ENCODE measurements at regions not wholly inside any gene's neighbourhood (a gene's known extent, or its start where the extent isn't known, plus 50 kb on each side); places are given as distances from the start of the nearest gene placed in this dataset.

- Histone ChIP-seq H3K9ac (ENCODE audit: low read depth, low read length, poor library complexity) (no peak overlapping the region), H4K91ac (ENCODE audit: low read depth, low read length, poor library complexity) (no peak overlapping the region), H3K36me3 (replicated peaks in 1 of 2; ENCODE audit: control insufficient read depth in 2 of 2, insufficient read depth in 2 of 2, low read length in 2 of 2) (no peaks in the 10 kb centered on the region), H2BK12ac (ENCODE audit: low read length) (no peak overlapping the region), H2AK5ac (ENCODE audit: low read depth, low read length) (no peak overlapping the region), H3K27ac (replicated peaks; ENCODE audit: low read length) (no peak overlapping the region), H3K23ac (ENCODE audit: low read depth, low read length, poor library complexity) (no peak overlapping the region), H3K79me1 (ENCODE audit: low read depth, low read length) (no peaks in the 10 kb centered on the region), H2BK15ac (ENCODE audit: low read length) (no peak overlapping the region), H4K8ac (ENCODE audit: low read depth, low read length) (no peak overlapping the region), H2AFZ (ENCODE audit: low read length) (no peak overlapping the region), H3K9me3 (replicated peaks in 1 of 2; ENCODE audit: control insufficient read depth in 2 of 2, insufficient read depth in 1 of 2, low read depth in 1 of 2, low read length in 2 of 2) (no peaks in the 10 kb centered on the region), H2BK120ac (ENCODE audit: low read depth, low read length) (no peak overlapping the region), H3K4me1 (ENCODE audit: control insufficient read depth in 2 of 2, insufficient read depth in 1 of 2, low read depth in 1 of 2, low read length in 2 of 2) (peaks cover 0 to 15% of the 10 kb centered on the region in 2 donors), H3K4me3 (ENCODE audit: low read length in 2 of 2) (no peak overlapping the region), H3K14ac (ENCODE audit: low read length) (no peak overlapping the region), H3K18ac (ENCODE audit: low read length) (no peak overlapping the region), H2BK5ac (ENCODE audit: low read length) (no peak overlapping the region), H3K4me2 (ENCODE audit: insufficient read depth, low read length, poor library complexity, severe bottlenecking) (no peak overlapping the region), H3K4ac (ENCODE audit: low read length) (no peak overlapping the region), H3K27me3 (ENCODE audit: control insufficient read depth in 3 of 3, insufficient read depth in 3 of 3, low read depth in 1 of 3, low read length in 3 of 3) (no peaks in the 10 kb centered on the region)
- no peak for DNase-seq (ENCODE audit: low spot score)
- no CpG with 5 or more reads among the region's 5 CpGs for WGBS, 2 donors (ENCODE audit: extremely low coverage in 2 of 2, insufficient read length in 2 of 2, insufficient replicate concordance in 1 of 2)
These were observed 359.6 kb downstream of the SHQ1 start for GRCh38 chr3:72488738-72489035.

DNA sequence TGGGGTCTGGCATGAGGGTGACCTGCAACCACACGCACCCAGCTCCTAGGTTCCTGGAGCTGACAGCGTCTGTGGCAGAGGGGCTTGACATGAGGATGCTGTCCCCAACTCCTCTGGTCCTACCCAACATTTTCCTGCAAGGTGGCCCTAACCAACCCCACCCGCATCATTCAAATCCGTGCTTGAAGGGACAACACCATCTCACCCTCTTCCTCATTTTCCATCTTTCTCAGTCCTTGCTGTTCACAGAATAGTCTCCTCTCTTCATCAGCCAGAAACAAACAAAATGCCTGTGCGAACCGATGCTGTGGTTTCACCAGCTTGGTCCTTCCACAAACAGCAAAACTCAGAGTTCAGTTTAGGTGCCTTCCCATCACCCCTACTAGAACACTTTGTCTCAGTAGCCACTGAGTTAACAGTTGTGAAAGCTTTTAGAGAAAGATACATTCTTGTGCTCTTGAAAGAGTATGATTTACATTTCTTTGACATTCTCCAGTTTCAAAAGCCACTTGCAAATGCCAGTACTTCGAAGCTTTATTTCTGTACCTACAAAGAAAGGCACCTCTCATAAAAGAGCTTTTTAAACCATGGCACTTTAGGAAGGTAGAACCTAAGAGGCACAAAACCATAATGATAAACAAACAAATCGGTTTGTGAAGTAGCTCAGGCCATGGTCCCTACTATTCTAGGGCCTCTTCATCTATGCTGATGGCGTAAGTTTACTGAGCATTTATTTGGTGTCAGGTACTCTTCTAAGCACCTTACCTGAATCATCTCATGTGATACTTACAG lies 360.1 kb downstream of the SHQ1 start:
- no peak overlapping the region for H3K4me3 ChIP-seq (ENCODE audit: low read length in 2 of 2)
- no peak overlapping the region for H3K4me2 ChIP-seq (ENCODE audit: insufficient read depth, low read length, poor library complexity, severe bottlenecking)
- H2AK5ac ChIP-seq (ENCODE audit: low read depth, low read length): no peak overlapping the region
- DNase-seq (ENCODE audit: low spot score): no peak
- H2BK5ac ChIP-seq (ENCODE audit: low read length): no peak overlapping the region
- peaks cover 0 to 15% of the 10 kb centered on the region in 2 donors for H3K4me1 ChIP-seq (ENCODE audit: control insufficient read depth in 2 of 2, insufficient read depth in 1 of 2, low read depth in 1 of 2, low read length in 2 of 2)
- no peaks in the 10 kb centered on the region for H3K9me3 ChIP-seq (replicated peaks in 1 of 2; ENCODE audit: control insufficient read depth in 2 of 2, insufficient read depth in 1 of 2, low read depth in 1 of 2, low read length in 2 of 2)
- H4K91ac ChIP-seq (ENCODE audit: low read depth, low read length, poor library complexity): no peak overlapping the region
- no peak overlapping the region for H2BK12ac ChIP-seq (ENCODE audit: low read length)
- H3K18ac ChIP-seq (ENCODE audit: low read length): no peak overlapping the region
- no peak overlapping the region for H4K8ac ChIP-seq (ENCODE audit: low read depth, low read length)
- no peak overlapping the region for H3K4ac ChIP-seq (ENCODE audit: low read length)
- H3K27me3 ChIP-seq (ENCODE audit: control insufficient read depth in 3 of 3, insufficient read depth in 3 of 3, low read depth in 1 of 3, low read length in 3 of 3): no peaks in the 10 kb centered on the region
- no CpG with 5 or more reads among the region's 9 CpGs for WGBS, 2 donors (ENCODE audit: extremely low coverage in 2 of 2, insufficient read length in 2 of 2, insufficient replicate concordance in 1 of 2)
- H3K23ac ChIP-seq (ENCODE audit: low read depth, low read length, poor library complexity): no peak overlapping the region
- H2BK15ac ChIP-seq (ENCODE audit: low read length): no peak overlapping the region
- H3K27ac ChIP-seq (replicated peaks; ENCODE audit: low read length): no peak overlapping the region
- H3K14ac ChIP-seq (ENCODE audit: low read length): no peak overlapping the region
- H2BK120ac ChIP-seq (ENCODE audit: low read depth, low read length): no peak overlapping the region
- H2AFZ ChIP-seq (ENCODE audit: low read length): no peak overlapping the region
- H3K9ac ChIP-seq (ENCODE audit: low read depth, low read length, poor library complexity): no peak overlapping the region
- H3K36me3 ChIP-seq (replicated peaks in 1 of 2; ENCODE audit: control insufficient read depth in 2 of 2, insufficient read depth in 2 of 2, low read length in 2 of 2): no peaks in the 10 kb centered on the region
- no peaks in the 10 kb centered on the region for H3K79me1 ChIP-seq (ENCODE audit: low read depth, low read length)

DNA sequence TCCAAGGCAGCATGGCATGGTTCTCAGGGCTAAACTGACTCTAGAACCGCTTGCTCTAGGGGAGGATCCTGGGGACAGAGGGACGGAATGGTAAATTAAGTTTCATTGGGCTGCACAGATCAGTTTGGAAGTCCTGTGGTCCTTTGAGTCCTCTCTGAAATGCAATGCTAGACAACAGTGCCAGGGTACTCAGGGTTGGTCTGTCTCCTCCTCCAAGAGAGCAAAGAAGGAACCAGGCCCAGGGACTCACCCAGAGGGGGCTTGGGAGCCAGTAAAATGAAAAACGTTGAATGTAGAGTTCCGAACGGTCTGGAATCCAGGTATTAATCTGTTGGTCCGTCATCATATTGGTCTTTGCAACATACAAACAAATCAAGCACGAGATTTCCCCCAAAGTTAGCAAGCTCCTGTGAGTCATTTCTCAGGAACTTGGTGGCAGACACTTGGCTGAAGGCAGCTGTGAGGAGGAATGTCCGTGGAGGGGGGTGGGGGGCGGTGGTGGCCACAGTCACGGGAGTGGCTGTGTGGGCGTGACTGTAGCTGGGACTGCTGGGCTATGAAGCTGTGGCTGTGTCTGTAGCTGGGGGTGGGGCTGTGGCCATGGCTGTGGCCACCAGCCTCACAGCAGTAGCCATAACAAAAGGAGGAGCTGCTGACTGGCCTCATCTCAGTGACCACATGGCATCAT lies 361.0 kb downstream of the SHQ1 start:
- H3K36me3 ChIP-seq (replicated peaks in 1 of 2; ENCODE audit: control insufficient read depth in 2 of 2, insufficient read depth in 2 of 2, low read length in 2 of 2): no peaks in the 10 kb centered on the region
- no peak overlapping the region for H2BK120ac ChIP-seq (ENCODE audit: low read depth, low read length)
- H3K4ac ChIP-seq (ENCODE audit: low read length): no peak overlapping the region
- H2AFZ ChIP-seq (ENCODE audit: low read length): no peak overlapping the region
- no peak overlapping the region for H3K23ac ChIP-seq (ENCODE audit: low read depth, low read length, poor library complexity)
- peaks cover 0 to 14% of the 10 kb centered on the region in 2 donors for H3K4me1 ChIP-seq (ENCODE audit: control insufficient read depth in 2 of 2, insufficient read depth in 1 of 2, low read depth in 1 of 2, low read length in 2 of 2)
- WGBS, 2 donors (ENCODE audit: extremely low coverage in 2 of 2, insufficient read length in 2 of 2, insufficient replicate concordance in 1 of 2): no CpG with 5 or more reads among the region's 11 CpGs
- H4K91ac ChIP-seq (ENCODE audit: low read depth, low read length, poor library complexity): no peak overlapping the region
- H3K27ac ChIP-seq (replicated peaks; ENCODE audit: low read length): no peak overlapping the region
- no peaks in the 10 kb centered on the region for H3K27me3 ChIP-seq (ENCODE audit: control insufficient read depth in 3 of 3, insufficient read depth in 3 of 3, low read depth in 1 of 3, low read length in 3 of 3)
- no peak overlapping the region for H3K4me3 ChIP-seq (ENCODE audit: low read length in 2 of 2)
- H2AK5ac ChIP-seq (ENCODE audit: low read depth, low read length): no peak overlapping the region
- no peak overlapping the region for H2BK15ac ChIP-seq (ENCODE audit: low read length)
- H3K14ac ChIP-seq (ENCODE audit: low read length): no peak overlapping the region
- no peak overlapping the region for H3K4me2 ChIP-seq (ENCODE audit: insufficient read depth, low read length, poor library complexity, severe bottlenecking)
- no peak for DNase-seq (ENCODE audit: low spot score)
- no peak overlapping the region for H3K9ac ChIP-seq (ENCODE audit: low read depth, low read length, poor library complexity)
- no peaks in the 10 kb centered on the region for H3K79me1 ChIP-seq (ENCODE audit: low read depth, low read length)
- no peak overlapping the region for H4K8ac ChIP-seq (ENCODE audit: low read depth, low read length)
- H3K18ac ChIP-seq (ENCODE audit: low read length): no peak overlapping the region
- H2BK5ac ChIP-seq (ENCODE audit: low read length): no peak overlapping the region
- no peak overlapping the region for H2BK12ac ChIP-seq (ENCODE audit: low read length)
- H3K9me3 ChIP-seq (replicated peaks in 1 of 2; ENCODE audit: control insufficient read depth in 2 of 2, insufficient read depth in 1 of 2, low read depth in 1 of 2, low read length in 2 of 2): no peaks in the 10 kb centered on the region

DNA sequence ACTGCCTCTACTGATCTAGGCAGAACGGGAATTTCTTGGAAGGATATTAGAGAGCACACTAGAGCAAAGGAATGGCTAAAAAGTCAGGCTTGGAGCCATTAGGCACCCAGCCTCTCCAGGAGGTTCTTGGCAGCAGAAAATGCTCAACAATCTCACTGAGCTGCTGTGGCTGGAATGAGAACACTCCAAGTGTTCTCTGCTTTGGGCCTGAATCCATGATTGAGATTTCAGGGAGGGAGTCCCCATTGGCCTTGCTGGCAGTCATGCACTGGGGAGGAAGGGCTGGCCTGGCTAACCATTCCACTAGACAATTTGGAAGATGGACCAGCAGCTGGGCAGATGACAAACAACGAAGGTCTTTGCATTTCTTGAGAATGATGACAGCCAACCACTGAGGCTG lies 362.6 kb downstream of the SHQ1 start:
- Histone ChIP-seq H3K4ac (ENCODE audit: low read length) (no peak overlapping the region), H3K9me3 (replicated peaks in 1 of 2; ENCODE audit: control insufficient read depth in 2 of 2, insufficient read depth in 1 of 2, low read depth in 1 of 2, low read length in 2 of 2) (no peaks in the 10 kb centered on the region), H3K4me2 (ENCODE audit: insufficient read depth, low read length, poor library complexity, severe bottlenecking) (no peak overlapping the region), H2BK15ac (ENCODE audit: low read length) (no peak overlapping the region), H2BK120ac (ENCODE audit: low read depth, low read length) (no peak overlapping the region), H4K91ac (ENCODE audit: low read depth, low read length, poor library complexity) (no peak overlapping the region), H3K79me1 (ENCODE audit: low read depth, low read length) (no peaks in the 10 kb centered on the region), H2BK12ac (ENCODE audit: low read length) (no peak overlapping the region), H3K4me3 (ENCODE audit: low read length in 2 of 2) (no peak overlapping the region), H3K36me3 (replicated peaks in 1 of 2; ENCODE audit: control insufficient read depth in 2 of 2, insufficient read depth in 2 of 2, low read length in 2 of 2) (no peaks in the 10 kb centered on the region), H3K9ac (ENCODE audit: low read depth, low read length, poor library complexity) (no peak overlapping the region), H3K4me1 (ENCODE audit: control insufficient read depth in 2 of 2, insufficient read depth in 1 of 2, low read depth in 1 of 2, low read length in 2 of 2) (peaks cover 0 to 5% of the 10 kb centered on the region in 2 donors), H3K27ac (replicated peaks; ENCODE audit: low read length) (no peak overlapping the region), H3K14ac (ENCODE audit: low read length) (no peak overlapping the region), H2BK5ac (ENCODE audit: low read length) (no peak overlapping the region), H3K23ac (ENCODE audit: low read depth, low read length, poor library complexity) (no peak overlapping the region), H3K18ac (ENCODE audit: low read length) (peak overlapping the region; percentile 33), H2AFZ (ENCODE audit: low read length) (no peak overlapping the region), H3K27me3 (ENCODE audit: control insufficient read depth in 3 of 3, insufficient read depth in 3 of 3, low read depth in 1 of 3, low read length in 3 of 3) (no peaks in the 10 kb centered on the region), H4K8ac (ENCODE audit: low read depth, low read length) (no peak overlapping the region), H2AK5ac (ENCODE audit: low read depth, low read length) (no peak overlapping the region)
- no peak for DNase-seq (ENCODE audit: low spot score)
- no CpG with 5 or more reads among the region's 2 CpGs for WGBS, 2 donors (ENCODE audit: extremely low coverage in 2 of 2, insufficient read length in 2 of 2, insufficient replicate concordance in 1 of 2)

Data from neuronal stem cell (in vitro differentiated cells).